ENCODE measurements at regions not wholly inside any gene's neighbourhood (a gene's known extent, or its start where the extent isn't known, plus 50 kb on each side); places are given as distances from the start of the nearest gene placed in this dataset.

- DNase-seq (ENCODE audit: low read depth, low spot score): no peak
Measured at GRCh38 chr3:124441766-124442165, 288.5 kb upstream of the UMPS start.

GRCh38 chr3:124442463-124442862, 287.8 kb upstream of the UMPS start:
- no peak for DNase-seq (ENCODE audit: low read depth, low spot score)

- no peak for DNase-seq (ENCODE audit: low read depth, low spot score)
Measured at GRCh38 chr3:124443446-124443845, 286.8 kb upstream of the UMPS start.

- no peak for DNase-seq (ENCODE audit: low read depth, low spot score)
Measured at GRCh38 chr3:124444075-124444474, 286.2 kb upstream of the UMPS start.

GRCh38 chr3:124444896-124445295, 285.4 kb upstream of the UMPS start:
- DNase-seq (ENCODE audit: low read depth, low spot score): no peak

GRCh38 chr3:124447845-124448244, 282.4 kb upstream of the UMPS start:
- no peak for DNase-seq (ENCODE audit: low read depth, low spot score)

- no peak for DNase-seq (ENCODE audit: low read depth, low spot score)
Measured at GRCh38 chr3:124448954-124449353, 281.3 kb upstream of the UMPS start.

GRCh38 chr3:124450366-124450765, 279.9 kb upstream of the UMPS start:
- DNase-seq (ENCODE audit: low read depth, low spot score): no peak

- no peak for DNase-seq (ENCODE audit: low read depth, low spot score)
Measured at GRCh38 chr3:124451630-124452317, 278.5 kb upstream of the UMPS start.

GRCh38 chr3:124453189-124453588, 277.1 kb upstream of the UMPS start:
- DNase-seq (ENCODE audit: low read depth, low spot score): no peak

GRCh38 chr3:124455891-124456290, 274.4 kb upstream of the UMPS start:
- no peak for DNase-seq (ENCODE audit: low read depth, low spot score)

- no peak for DNase-seq (ENCODE audit: low read depth, low spot score)
Measured at GRCh38 chr3:124456506-124456905, 273.7 kb upstream of the UMPS start.

GRCh38 chr3:124459678-124460077, 270.6 kb upstream of the UMPS start:
- no peak for DNase-seq (ENCODE audit: low read depth, low spot score)

- no peak for DNase-seq (ENCODE audit: low read depth, low spot score)
Measured at GRCh38 chr3:124461126-124461525, 269.1 kb upstream of the UMPS start.

- DNase-seq (ENCODE audit: low read depth, low spot score): no peak
Measured at GRCh38 chr3:124461838-124462632, 268.2 kb upstream of the UMPS start.

GRCh38 chr3:124463234-124463633, 267.0 kb upstream of the UMPS start:
- no peak for DNase-seq (ENCODE audit: low read depth, low spot score)

GRCh38 chr3:124467980-124468902, 262.0 kb upstream of the UMPS start:
- DNase-seq (ENCODE audit: low read depth, low spot score): no peak

GRCh38 chr3:124469555-124469954, 260.7 kb upstream of the UMPS start:
- DNase-seq (ENCODE audit: low read depth, low spot score): no peak

GRCh38 chr3:124478830-124479229, 251.4 kb upstream of the UMPS start:
- no peak for DNase-seq (ENCODE audit: low read depth, low spot score)

- DNase-seq (ENCODE audit: low read depth, low spot score): no peak
Measured at GRCh38 chr3:124483915-124484470, 246.3 kb upstream of the UMPS start.

- no peak for DNase-seq (ENCODE audit: low read depth, low spot score)
Measured at GRCh38 chr3:124486324-124486723, 243.9 kb upstream of the UMPS start.

GRCh38 chr3:124489506-124489905, 240.7 kb upstream of the UMPS start:
- no peak for DNase-seq (ENCODE audit: low read depth, low spot score)

Data from activated CD4-positive, CD25-positive, alpha-beta regulatory T cell treated with anti-CD3 and anti-CD28 coated beads, Interleukin-2, amount 50 U/mL, for 16 hours (primary cell).